HepG2 (cell line): ENCODE measurements at regions not wholly inside any gene's neighbourhood (a gene's known extent, or its start where the extent isn't known, plus 50 kb on each side); places are given as distances from the start of the nearest gene placed in this dataset.

Experiments used
- ATAC-seq: fragments of 200-7000 bp; cut with Tn5 transposase; 3 replicates; pipeline ENCODE4 v1.9.1; 2020; ENCODE audit warnings: mild to moderate bottlenecking, moderate library complexity
- BruUV-seq: library from RNA; stranded (reverse); fragments of 400-500 nt; replicated peaks from 2 replicates; lab custom pipeline; 2021; lab: Mats Ljungman, UMichigan
- CTCF ChIA-PET: fragments of 300-600 bp; formaldehyde crosslinking; extraction: SDS; loops from one replicate; lab custom pipeline; 2021; ENCODE audit warnings: low total read pairs, inconsistent platforms, low intra/inter-chr PET ratio; lab: Yijun Ruan, JAX
- POLR2A ChIA-PET: fragments of 350-600 bp; sonication (Branson Sonifier 250); formaldehyde crosslinking; loops from one replicate; lab custom pipeline; 2020; ENCODE audit warnings: antibody characterized with exemption, inconsistent platforms; lab: Yijun Ruan, JAX
- DNase-seq: peaks from one replicate; pipeline ENCODE4 v3.0.0-alpha.2; 2015; ENCODE audit warnings: low spot score
- FAIRE-seq: peaks from 3 replicates; lab custom pipeline; 2011; peaks lifted over from hg19 to GRCh38; lab: Jason Lieb, UNC
- H2AFZ ChIP-seq: one replicate; pipeline ENCODE4 v1.6.1; 2011; ENCODE audit warnings: low read length, inconsistent platforms
- H3K27ac ChIP-seq: fragments of 300-600 bp; 3 replicates; pipeline ENCODE4 v1.8.0; 2011; ENCODE audit warnings: mixed run types, mild to moderate bottlenecking, mixed read lengths, low read length, inconsistent platforms; ENCODE audit not compliant: insufficient read depth; ENCODE audit errors: extremely low read length
- H3K27me3 ChIP-seq, 2 experiments: fragments of 200-600 bp in 1 of 2; 2 replicates in 1 of 2; 3 replicates in 1 of 2; pipeline versions ENCODE4 v1.6.0 to v1.8.0; 2011; ENCODE audit warnings: low read length in 2 of 2, mild to moderate bottlenecking in 2 of 2, moderate library complexity in 2 of 2, inconsistent platforms in 1 of 2; ENCODE audit not compliant: insufficient read depth in 2 of 2, control insufficient read depth in 1 of 2
- H3K36me3 ChIP-seq, 2 experiments: fragments of 200-600 bp in 1 of 2; replicated peaks in 1 of 2; 2 replicates in 1 of 2; 3 replicates in 1 of 2; pipeline versions ENCODE4 v1.5.1 to v1.8.0; 2011; ENCODE audit warnings: low read length in 2 of 2, inconsistent platforms in 1 of 2; ENCODE audit not compliant: insufficient read depth in 2 of 2, control insufficient read depth in 1 of 2
- H3K4me1 ChIP-seq: 2 replicates; pipeline ENCODE4 v1.5.1; 2012; ENCODE audit warnings: low read length, inconsistent platforms; ENCODE audit not compliant: insufficient read depth
- H3K4me2 ChIP-seq: 2 replicates; pipeline ENCODE4 v1.6.0; 2011; ENCODE audit warnings: low read depth, low read length, inconsistent platforms
- H3K4me3 ChIP-seq, 3 experiments: fragments of 200-600 bp in 1 of 3; sonication (generic), shearing (Covaris generic) in 1 of 3; replicated peaks in 1 of 3; 2 replicates each; pipeline ENCODE4 v1.5.1; 2011 to 2016; ENCODE audit warnings: low read length in 3 of 3, inconsistent platforms in 2 of 3, low read depth in 2 of 3, mild to moderate bottlenecking in 2 of 3, control low read depth in 1 of 3, mixed read lengths in 1 of 3; ENCODE audit not compliant: insufficient read depth in 1 of 3
- H3K79me2 ChIP-seq: one replicate; pipeline ENCODE4 v1.6.1; 2011; ENCODE audit warnings: low read length, inconsistent platforms; ENCODE audit not compliant: insufficient read depth
- H3K9ac ChIP-seq: 2 replicates; pipeline ENCODE4 v1.6.0; 2011; ENCODE audit warnings: mild to moderate bottlenecking, low read depth, low read length, inconsistent platforms; ENCODE audit not compliant: insufficient read depth
- H3K9me3 ChIP-seq: 2 replicates; pipeline ENCODE4 v1.5.1; 2012; ENCODE audit warnings: mild to moderate bottlenecking, low read length
- H4K20me1 ChIP-seq: 2 replicates; pipeline ENCODE4 v1.6.0; 2011; ENCODE audit warnings: inconsistent platforms, mild to moderate bottlenecking, low read length, moderate library complexity; ENCODE audit not compliant: insufficient read depth
- E2F1 ChIP-seq: sonication (generic); formaldehyde crosslinking; IDR thresholded peaks from 2 replicates; pipeline ENCODE4 v1.5.0; 2020; ENCODE audit warnings: missing genetic modification reagents
- HNF1A ChIP-seq, 2 experiments: sonication (generic) in 1 of 2; formaldehyde crosslinking in 1 of 2; IDR thresholded peaks; 2 replicates each; pipeline versions ENCODE4 v1.4.0 to v1.6.1; 2016 to 2020; ENCODE audit warnings: borderline replicate concordance in 1 of 2, low read depth in 1 of 2, mild to moderate bottlenecking in 1 of 2, missing genetic modification reagents in 1 of 2
- KAT2B ChIP-seq: fragments of 150-350 bp; IDR thresholded peaks from 2 replicates; pipeline ENCODE4 v1.6.1; 2014; ENCODE audit warnings: low read depth, low read length, borderline replicate concordance
- KLF15 ChIP-seq: sonication (generic); formaldehyde crosslinking; IDR thresholded peaks from 2 replicates; pipeline ENCODE4 v1.8.1; 2023; ENCODE audit warnings: borderline replicate concordance, mild to moderate bottlenecking, inconsistent platforms, missing genetic modification reagents, mixed read lengths
- MAFG ChIP-seq: sonication (generic); formaldehyde crosslinking; IDR thresholded peaks from 2 replicates; pipeline ENCODE4 v1.5.1; 2020; ENCODE audit warnings: mild to moderate bottlenecking, missing genetic modification reagents
- MEIS2 ChIP-seq: sonication (generic); formaldehyde crosslinking; IDR thresholded peaks from 2 replicates; pipeline ENCODE4 v1.9.0; 2021; ENCODE audit warnings: mild to moderate bottlenecking, missing genetic modification reagents
- SNAI1 ChIP-seq: sonication (generic); formaldehyde crosslinking; IDR thresholded peaks from 2 replicates; pipeline ENCODE4 v1.5.0; 2020; ENCODE audit warnings: mild to moderate bottlenecking, missing genetic modification reagents, borderline replicate concordance
- ZBTB20 ChIP-seq: sonication (generic); formaldehyde crosslinking; IDR thresholded peaks from 2 replicates; pipeline ENCODE4 v1.8.1; 2023; ENCODE audit warnings: missing genetic modification reagents, low read depth, mild to moderate bottlenecking, borderline replicate concordance
- ZHX2 ChIP-seq, 2 experiments: sonication (generic) in 1 of 2; formaldehyde crosslinking in 1 of 2; IDR thresholded peaks; 2 replicates each; pipeline versions ENCODE4 v1.6.1 to v1.9.0; 2014 to 2022; ENCODE audit warnings: antibody characterized with exemption in 1 of 2, borderline replicate concordance in 1 of 2, inconsistent platforms in 1 of 2, low read depth in 1 of 2, missing genetic modification reagents in 1 of 2
- ZMAT3 ChIP-seq: sonication (generic); formaldehyde crosslinking; conservative IDR thresholded peaks from 2 replicates; pipeline ENCODE4 v1.7.0; 2021; ENCODE audit warnings: missing genetic modification reagents
- ZNF224 ChIP-seq: sonication (generic); formaldehyde crosslinking; IDR thresholded peaks from 2 replicates; pipeline ENCODE4 v1.5.0; 2020; ENCODE audit warnings: mild to moderate bottlenecking, missing genetic modification reagents
- WGBS: methylation state at CpG from one replicate; pipeline ENCODE4 v1.1.6; 2017; ENCODE audit warnings: low lambda C conversion rate; 5-methylcytosine and 5-hydroxymethylcytosine counted together
- in situ Hi-C: cut with HindIII; loops from 2 replicates; pipeline ENCODE4 v1.10.0; 2017; ENCODE audit warnings: low pct_unique_long_range_greater_than_20kb; ENCODE audit not compliant: extremely low pct_ligation_motif_present
- intact Hi-C: fragments of 100-400 bp; cut with micrococcal nuclease; formaldehyde crosslinking; loops from one replicate; pipeline ENCODE4 v1.10.0; 2022; ENCODE audit not compliant: unreplicated experiment

- FAIRE-seq: no peak
- Histone ChIP-seq H3K79me2 (no peaks in the 10 kb centered on the region), H3K27ac (no peak overlapping the region), H3K4me2 (no peak overlapping the region), H4K20me1 (no peaks in the 10 kb centered on the region), H3K4me1 (no peaks in the 10 kb centered on the region), H2AFZ (no peak overlapping the region), H3K9me3 (no peaks in the 10 kb centered on the region), H3K36me3 (no peaks in the 10 kb centered on the region), H3K9ac (no peak overlapping the region), H3K27me3 (no peaks in the 10 kb centered on the region), H3K4me3 (no peak overlapping the region)
- no TSS peak for BruUV-seq
- in situ Hi-C loops (no loop called here), intact Hi-C loops (no loop called here)
- ATAC-seq: no peak
- CTCF ChIA-PET: no interaction called here
- no peak for DNase-seq
- POLR2A ChIA-PET: no interaction called here
- TF ChIP-seq MEIS2 (CRISPR knock-in tag) (no peak), E2F1 (CRISPR knock-in tag) (no peak), ZHX2 (IDR thresholded peaks at IDR 0.05; ENCODE audit: low read depth) (no peak), ZHX2 (CRISPR knock-in tag; IDR thresholded peaks at IDR 0.05; ENCODE audit: borderline replicate concordance) (no peak), ZMAT3 (CRISPR knock-in tag) (no peak), KAT2B (no peak), KLF15 (CRISPR knock-in tag) (no peak), ZBTB20 (CRISPR knock-in tag) (no peak), ZNF224 (CRISPR knock-in tag) (no peak), HNF1A (IDR thresholded peaks at IDR 0.05; ENCODE audit: low read depth) (no peak), HNF1A (CRISPR knock-in tag; IDR thresholded peaks at IDR 0.05; ENCODE audit: borderline replicate concordance) (no peak), SNAI1 (CRISPR knock-in tag) (no peak), MAFG (no peak)
- 83% methylated on average over 4 of the region's 4 CpGs for WGBS
Measured at GRCh38 chr1:219354962-219355361, 181.3 kb downstream of the LYPLAL1 start.
